GM12801 (cell line): ENCODE measurements at regions not wholly inside any gene's neighbourhood (a gene's known extent, or its start where the extent isn't known, plus 50 kb on each side); places are given as distances from the start of the nearest gene placed in this dataset.

Experiments used
- CTCF ChIP-seq: IDR thresholded peaks from one replicate; pipeline ENCODE4 v1.5.1; 2011; ENCODE audit warnings: control low read depth; ENCODE audit not compliant: insufficient read length; ENCODE audit errors: extremely low read depth

- TF ChIP-seq CTCF = no peak
Observed at GRCh38 chr12:107196681-107197080, 103.3 kb upstream of the CRY1 start.

- no peak for TF ChIP-seq CTCF
Observed at GRCh38 chr12:107200394-107200793, 107.0 kb upstream of the CRY1 start.

- no peak for TF ChIP-seq CTCF
Observed at GRCh38 chr12:107207931-107208525, 114.7 kb upstream of the CRY1 start.

GRCh38 chr12:107219301-107219700 lies 126.0 kb upstream of the CRY1 start:
- TF ChIP-seq CTCF = no peak

- no peak for TF ChIP-seq CTCF
Observed at GRCh38 chr12:107221913-107222312, 128.6 kb upstream of the CRY1 start.

- no peak for TF ChIP-seq CTCF
Observed at GRCh38 chr12:107223821-107224220, 130.5 kb upstream of the CRY1 start.

GRCh38 chr12:107225635-107226034 lies 132.3 kb upstream of the CRY1 start:
- TF ChIP-seq CTCF = no peak
